ENCODE measurements at regions not wholly inside any gene's neighbourhood (a gene's known extent, or its start where the extent isn't known, plus 50 kb on each side); places are given as distances from the start of the nearest gene placed in this dataset.

DNA sequence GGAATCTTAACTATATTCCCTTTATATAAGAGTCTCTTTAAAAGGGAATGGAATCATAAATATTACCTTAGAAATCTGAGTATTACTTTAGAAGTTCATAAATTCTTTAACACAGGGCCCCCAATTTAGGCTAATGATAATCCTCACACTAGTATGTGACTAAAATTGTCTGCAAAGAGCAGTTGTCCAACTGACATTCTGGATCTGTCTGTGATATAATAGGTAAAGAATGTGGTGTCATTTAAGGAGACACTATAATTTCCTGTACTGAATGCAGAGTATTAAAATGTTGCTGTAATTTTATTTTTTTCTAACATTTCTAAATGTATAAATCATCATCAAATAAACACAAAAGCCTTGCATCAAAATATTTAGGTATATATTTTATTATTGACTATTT lies 128.5 kb upstream of the DST start:
- TF ChIP-seq TAF1 (IDR thresholded peaks at IDR 0.05; ENCODE audit: borderline replicate concordance, low read depth, low read length), result no peak
- no peak for TF ChIP-seq FOXM1 (IDR thresholded peaks at IDR 0.05; ENCODE audit: low read depth, low read length)
- TF ChIP-seq EP300 (IDR thresholded peaks at IDR 0.05; ENCODE audit: borderline replicate concordance in 1 of 2, control insufficient read depth in 1 of 2, low read depth in 2 of 2, low read length in 2 of 2), result no peak
- TF ChIP-seq SUZ12 (IDR thresholded peaks at IDR 0.05; ENCODE audit: unreplicated experiment), result no peak
- no peak for TF ChIP-seq RFX5 (IDR thresholded peaks at IDR 0.05; ENCODE audit: low read depth, low read length)
- TF ChIP-seq YY1 (IDR thresholded peaks at IDR 0.05; ENCODE audit: low read depth, low read length), result no peak
- no peak for TF ChIP-seq POLR2AphosphoS5 (IDR thresholded peaks at IDR 0.05; ENCODE audit: low read length)
